T-cell (primary cell): ENCODE measurements at regions not wholly inside any gene's neighbourhood (a gene's known extent, or its start where the extent isn't known, plus 50 kb on each side); places are given as distances from the start of the nearest gene placed in this dataset.
"Not testable (repeated sequence)": the region's sequence is repeated elsewhere in the genome, so short reads cannot be mapped to it uniquely, and the experiment has no call there.

Source experiments
- ATAC-seq, 4 experiments: fragments of 200-7000 bp in 3 of 4; fragments of 150-1000 bp in 1 of 4; cut with Tn5 transposase; replicated peaks in 1 of 4; 1 replicate in 3 of 4; 2 replicates in 1 of 4; pipeline ENCODE4 v1.10.0; 2021; ENCODE audit warnings: moderate library complexity in 3 of 4, mild to moderate bottlenecking in 2 of 4, moderate number of reproducible peaks in 1 of 4
- CTCF ChIA-PET, 2 donors: fragments of 300-600 bp; sonication (Branson Sonifier 250); formaldehyde crosslinking; loops; one replicate each; lab custom pipeline; 2022; ENCODE audit warnings: antibody characterized with exemption in 2 of 2; lab: Charles Lee
- POLR2A ChIA-PET, 2 donors: fragments of 300-600 bp; sonication (Branson Sonifier 250); formaldehyde crosslinking; loops; one replicate each; lab custom pipeline; 2022; ENCODE audit warnings: antibody characterized with exemption in 2 of 2; lab: Charles Lee
- DNase-seq, 35 experiments: peaks; one replicate each; pipeline versions ENCODE4 v3.0.0 to v3.0.0-alpha.2; 2013 to 2023
- H3K27ac ChIP-seq: one replicate; pipeline ENCODE4 v1.5.1; 2013; ENCODE audit warnings: low read length
- H3K27me3 ChIP-seq, 2 experiments: replicated peaks in 1 of 2; 1 replicate in 1 of 2; 2 replicates in 1 of 2; pipeline versions ENCODE4 v1.6.1 to v1.7.0; 2013; ENCODE audit warnings: low read length in 1 of 2, mixed read lengths in 1 of 2; ENCODE audit not compliant: control insufficient read depth in 2 of 2, insufficient read depth in 2 of 2; ENCODE audit errors: extremely low read depth in 1 of 2
- H3K36me3 ChIP-seq, 2 donors: 1 replicate in 1 of 2; 2 replicates in 1 of 2; pipeline versions ENCODE4 v1.6.1 to v1.7.0; 2013; ENCODE audit warnings: low read length in 1 of 2; ENCODE audit not compliant: control insufficient read depth in 2 of 2, insufficient read depth in 1 of 2; ENCODE audit errors: extremely low read depth in 1 of 2
- H3K4me1 ChIP-seq, 2 experiments: 1 replicate in 1 of 2; 2 replicates in 1 of 2; pipeline versions ENCODE4 v1.6.1 to v1.7.0; 2013; ENCODE audit warnings: low read length in 2 of 2, mixed read lengths in 1 of 2; ENCODE audit not compliant: insufficient read depth in 2 of 2, control insufficient read depth in 1 of 2; ENCODE audit errors: extremely low read depth in 1 of 2
- H3K4me3 ChIP-seq, 2 donors: 1 replicate in 1 of 2; 2 replicates in 1 of 2; pipeline versions ENCODE4 v1.5.1 to v1.7.0; 2013; ENCODE audit warnings: mild to moderate bottlenecking in 2 of 2, low read length in 1 of 2, moderate library complexity in 1 of 2; ENCODE audit not compliant: control insufficient read depth in 1 of 2; ENCODE audit errors: extremely low read depth in 1 of 2
- H3K9me3 ChIP-seq: 2 replicates; pipeline ENCODE4 v1.7.0; 2013
- H3K27ac Mint-ChIP-seq, 2 donors: one replicate each; pipeline ENCODE4 v1.8.0; 2020 to 2021; ENCODE audit warnings: mild to moderate bottlenecking in 2 of 2, mixed read lengths in 2 of 2
- H3K27me3 Mint-ChIP-seq, 2 donors: one replicate each; pipeline ENCODE4 v1.8.0; 2021 to 2022; ENCODE audit warnings: mixed read lengths in 2 of 2
- H3K36me3 Mint-ChIP-seq: one replicate; pipeline ENCODE4 v1.8.0; 2021; ENCODE audit warnings: mixed read lengths
- H3K4me1 Mint-ChIP-seq, 3 donors: one replicate each; pipeline ENCODE4 v1.8.0; 2020 to 2022; ENCODE audit warnings: mixed read lengths in 3 of 3, mild to moderate bottlenecking in 1 of 3
- H3K4me3 Mint-ChIP-seq, 3 donors: one replicate each; pipeline ENCODE4 v1.8.0; 2020 to 2022; ENCODE audit warnings: mild to moderate bottlenecking in 3 of 3, mixed read lengths in 3 of 3, moderate library complexity in 3 of 3
- H3K9me3 Mint-ChIP-seq, 3 donors: one replicate each; pipeline ENCODE4 v1.8.0; 2020 to 2022; ENCODE audit warnings: mixed read lengths in 3 of 3
- WGBS: methylation state at CpG from one replicate; pipeline ENCODE4 v1.1.5; 2013; ENCODE audit warnings: missing lambda C conversion rate; ENCODE audit not compliant: insufficient coverage; 5-methylcytosine and 5-hydroxymethylcytosine counted together

GRCh38 chr12:59113831-59114615 is 193.7 kb upstream of the LRIG3 start:
- Histone ChIP-seq H3K27ac (no peak overlapping the region), H3K4me1 (no peaks in the 10 kb centered on the region), H3K9me3 (no peaks in the 10 kb centered on the region), H3K36me3 (no peaks in the 10 kb centered on the region), H3K4me3 (no peak overlapping the region), H3K27me3 (no peaks in the 10 kb centered on the region)
- DNase-seq (peak in 19 of 35 experiments; percentile 0 to 28 (median 5)), ATAC-seq (peak in 1 of 4 experiments; percentile 19)
- WGBS, result 29% methylated on average over 6 of the region's 12 CpGs
- Mint-ChIP-seq H3K27ac (no peak overlapping the region), H3K27me3 (peaks cover 0 to 14% of the 10 kb centered on the region in 2 donors), H3K9me3 (no peaks in the 10 kb centered on the region), H3K4me1 (no peaks in the 10 kb centered on the region), H3K4me3 (no peak overlapping the region), H3K36me3 (no peaks in the 10 kb centered on the region)
- ChIA-PET POLR2A (no interaction called here), CTCF (interaction anchor here in 1 of 2 donors (0.6 kb wide), 1 partner anchor 75 kb away, joined by 4 read pairs; no protein-coding TSS in a partner anchor)

GRCh38 chr12:59111851-59112250 is 191.5 kb upstream of the LRIG3 start:
- H3K4me1 ChIP-seq, result no peaks in the 10 kb centered on the region
- Mint-ChIP-seq H3K9me3 (no peaks in the 10 kb centered on the region), H3K4me1 (no peaks in the 10 kb centered on the region), H3K4me3 (no peak overlapping the region), H3K27me3 (peaks cover 0 to 14% of the 10 kb centered on the region in 2 donors), H3K36me3 (no peaks in the 10 kb centered on the region), H3K27ac (no peak overlapping the region)
- 80% methylated on average over 1 of the region's 3 CpGs for WGBS
- no peaks in the 10 kb centered on the region for H3K9me3 ChIP-seq
- ChIA-PET CTCF (no interaction called here), POLR2A (no interaction called here)
- H3K36me3 ChIP-seq, result no peaks in the 10 kb centered on the region
- H3K4me3 ChIP-seq, result no peak overlapping the region
- no peak for ATAC-seq
- H3K27ac ChIP-seq, result no peak overlapping the region
- H3K27me3 ChIP-seq, result no peaks in the 10 kb centered on the region
- no peak for DNase-seq

- H3K4me1 Mint-ChIP-seq, H3K4me3 ChIP-seq, H3K9me3 Mint-ChIP-seq, H3K4me1 ChIP-seq, H3K27me3 ChIP-seq, H3K36me3 Mint-ChIP-seq, ATAC-seq, H3K4me3 Mint-ChIP-seq, DNase-seq, H3K27ac Mint-ChIP-seq, POLR2A ChIA-PET, H3K27ac ChIP-seq, H3K9me3 ChIP-seq, CTCF ChIA-PET, H3K36me3 ChIP-seq: not testable (repeated sequence)
- 61% methylated on average over 5 of the region's 8 CpGs for WGBS
- H3K27me3 Mint-ChIP-seq, result peaks cover 0 to 14% of the 10 kb centered on the region in 2 donors
Observed at GRCh38 chr12:59108516-59108915, 188.2 kb upstream of the LRIG3 start.

GRCh38 chr12:59100585-59100984 is 180.3 kb upstream of the LRIG3 start:
- Histone ChIP-seq H3K36me3 (no peaks in the 10 kb centered on the region), H3K4me1 (no peaks in the 10 kb centered on the region)
- CTCF ChIA-PET, result no interaction called here

GRCh38 chr12:59097876-59098275 is 177.6 kb upstream of the LRIG3 start:
- Histone ChIP-seq H3K27ac (no peak overlapping the region), H3K9me3 (no peaks in the 10 kb centered on the region), H3K4me3 (no peak overlapping the region), H3K27me3 (no peaks in the 10 kb centered on the region), H3K4me1 (no peaks in the 10 kb centered on the region), H3K36me3 (no peaks in the 10 kb centered on the region)
- Mint-ChIP-seq H3K4me3 (no peak overlapping the region), H3K4me1 (no peaks in the 10 kb centered on the region), H3K27me3 (no peaks in the 10 kb centered on the region), H3K36me3 (no peaks in the 10 kb centered on the region), H3K27ac (no peak overlapping the region), H3K9me3 (peaks cover 0 to 2% (median 0%) of the 10 kb centered on the region in 3 donors)
- ATAC-seq, result no peak
- ChIA-PET CTCF (no interaction called here), POLR2A (no interaction called here)
- WGBS, result no CpG with 5 or more reads among the region's 1 CpG
- DNase-seq, result no peak

More at GRCh38 chr12:59100585-59100984, 180.3 kb upstream of the LRIG3 start:
- Histone ChIP-seq H3K27me3 (no peaks in the 10 kb centered on the region), H3K27ac (no peak overlapping the region), H3K9me3 (no peaks in the 10 kb centered on the region), H3K4me3 (no peak overlapping the region)
- ATAC-seq, result no peak
- WGBS, result 71% methylated on average over 3 of the region's 4 CpGs
- POLR2A ChIA-PET, result no interaction called here
- H3K36me3 Mint-ChIP-seq, result no peaks in the 10 kb centered on the region
- no peaks in the 10 kb centered on the region for H3K27me3 Mint-ChIP-seq
- H3K9me3 Mint-ChIP-seq, result peaks cover 0 to 2% (median 0%) of the 10 kb centered on the region in 3 donors
- H3K4me1 Mint-ChIP-seq, result no peaks in the 10 kb centered on the region
- no peak for DNase-seq
- H3K4me3 Mint-ChIP-seq, result no peak overlapping the region
- no peak overlapping the region for H3K27ac Mint-ChIP-seq

- no peak overlapping the region for H3K4me3 ChIP-seq
- POLR2A ChIA-PET, result no interaction called here
- Mint-ChIP-seq H3K9me3 (peaks cover 0 to 5% (median 3%) of the 10 kb centered on the region in 3 donors), H3K27me3 (no peaks in the 10 kb centered on the region), H3K27ac (no peak overlapping the region), H3K4me1 (no peaks in the 10 kb centered on the region), H3K4me3 (no peak overlapping the region), H3K36me3 (no peaks in the 10 kb centered on the region)
- DNase-seq, result no peak
- H3K36me3 ChIP-seq, result no peaks in the 10 kb centered on the region
- H3K9me3 ChIP-seq, result no peaks in the 10 kb centered on the region
- no peaks in the 10 kb centered on the region for H3K27me3 ChIP-seq
- no peaks in the 10 kb centered on the region for H3K4me1 ChIP-seq
- ATAC-seq, result no peak
- CTCF ChIA-PET, result no interaction called here
- H3K27ac ChIP-seq, result no peak overlapping the region
Observed at GRCh38 chr12:59096246-59096645, 175.9 kb upstream of the LRIG3 start.
